H9 (cell line): ENCODE measurements at regions not wholly inside any gene's neighbourhood (a gene's known extent, or its start where the extent isn't known, plus 50 kb on each side); places are given as distances from the start of the nearest gene placed in this dataset.

Experiments used
- DNase-seq: peaks from one replicate; pipeline ENCODE4 v3.0.0-alpha.2; 2017
- H2AFZ ChIP-seq: one replicate; pipeline ENCODE4 v1.6.1; 2013; ENCODE audit warnings: mild to moderate bottlenecking, low read length, control low read depth, moderate library complexity
- H2AK5ac ChIP-seq: 2 replicates; pipeline ENCODE4 v1.6.1; 2013; ENCODE audit warnings: low read length, control low read depth, mixed read lengths; ENCODE audit not compliant: insufficient read length
- H2BK120ac ChIP-seq: one replicate; pipeline ENCODE4 v1.6.1; 2013; ENCODE audit warnings: low read depth, mild to moderate bottlenecking, low read length, control low read depth, inconsistent platforms; ENCODE audit not compliant: poor library complexity, severe bottlenecking
- H2BK12ac ChIP-seq: 2 replicates; pipeline ENCODE4 v1.6.1; 2013; ENCODE audit warnings: low read length, control low read depth, mixed read lengths, low read depth; ENCODE audit not compliant: insufficient read length
- H2BK15ac ChIP-seq: 2 replicates; pipeline ENCODE4 v1.6.1; 2013; ENCODE audit warnings: low read depth, low read length, control low read depth
- H2BK20ac ChIP-seq: one replicate; pipeline ENCODE4 v1.6.1; 2013; ENCODE audit warnings: low read depth, mild to moderate bottlenecking, low read length, control low read depth, inconsistent platforms; ENCODE audit not compliant: poor library complexity, severe bottlenecking
- H2BK5ac ChIP-seq: 2 replicates; pipeline ENCODE4 v1.6.1; 2013; ENCODE audit warnings: low read length, control low read depth, mixed read lengths; ENCODE audit not compliant: insufficient read length
- H3K14ac ChIP-seq: 2 replicates; pipeline ENCODE4 v1.6.1; 2013; ENCODE audit warnings: low read length, control low read depth; ENCODE audit not compliant: insufficient read depth
- H3K18ac ChIP-seq: 2 replicates; pipeline ENCODE4 v1.6.1; 2013; ENCODE audit warnings: low read depth, mild to moderate bottlenecking, mixed read lengths, low read length, control low read depth; ENCODE audit not compliant: insufficient read length
- H3K23ac ChIP-seq: 2 replicates; pipeline ENCODE4 v1.6.1; 2013; ENCODE audit warnings: low read length, control low read depth, mixed read lengths, low read depth; ENCODE audit not compliant: insufficient read length
- H3K23me2 ChIP-seq: 2 replicates; pipeline ENCODE4 v1.6.1; 2013; ENCODE audit warnings: low read depth, mild to moderate bottlenecking, mixed read lengths, low read length, control low read depth; ENCODE audit not compliant: insufficient read length, poor library complexity, severe bottlenecking
- H3K27ac ChIP-seq: 2 replicates; pipeline ENCODE4 v1.5.1; 2013; ENCODE audit warnings: low read length, control low read depth, mixed read lengths, low read depth; ENCODE audit not compliant: insufficient read length
- H3K27me3 ChIP-seq: 2 replicates; pipeline ENCODE4 v1.6.1; 2013; ENCODE audit warnings: low read length, control low read depth, inconsistent platforms; ENCODE audit not compliant: insufficient read depth
- H3K4ac ChIP-seq: 2 replicates; pipeline ENCODE4 v1.6.1; 2013; ENCODE audit warnings: low read depth, mild to moderate bottlenecking, control low read depth, inconsistent platforms, low read length, moderate library complexity
- H3K4me1 ChIP-seq: 2 replicates; pipeline ENCODE4 v1.6.1; 2013; ENCODE audit warnings: low read length, control low read depth, inconsistent platforms; ENCODE audit not compliant: insufficient read depth
- H3K4me2 ChIP-seq: 2 replicates; pipeline ENCODE4 v1.6.1; 2013; ENCODE audit warnings: low read length, control low read depth, mixed read lengths; ENCODE audit not compliant: insufficient read length, insufficient read depth
- H3K56ac ChIP-seq: 2 replicates; pipeline ENCODE4 v1.6.1; 2013; ENCODE audit warnings: low read depth, mild to moderate bottlenecking, mixed read lengths, low read length, control low read depth; ENCODE audit not compliant: insufficient read length
- H3K79me1 ChIP-seq: 2 replicates; pipeline ENCODE4 v1.6.1; 2013; ENCODE audit warnings: low read depth, mild to moderate bottlenecking, moderate library complexity, low read length, control low read depth, inconsistent platforms; ENCODE audit not compliant: insufficient read depth, poor library complexity, severe bottlenecking
- H3K79me2 ChIP-seq: 2 replicates; pipeline ENCODE4 v1.6.1; 2013; ENCODE audit warnings: low read length, control low read depth, inconsistent platforms; ENCODE audit not compliant: insufficient read depth
- H3K9ac ChIP-seq: 2 replicates; pipeline ENCODE4 v1.6.1; 2013; ENCODE audit warnings: low read length, control low read depth, mixed read lengths; ENCODE audit not compliant: insufficient read length; ENCODE audit errors: extremely low read depth
- H3K9me3 ChIP-seq: one replicate; pipeline ENCODE4 v1.6.1; 2013; ENCODE audit warnings: low read depth, low read length, inconsistent platforms; ENCODE audit not compliant: control insufficient read depth
- H3T11ph ChIP-seq: one replicate; pipeline ENCODE4 v1.6.1; 2013; ENCODE audit warnings: mild to moderate bottlenecking, low read length, control low read depth, inconsistent platforms
- H4K20me1 ChIP-seq: one replicate; pipeline ENCODE4 v1.6.1; 2013; ENCODE audit not compliant: control insufficient read depth, insufficient read length, insufficient read depth
- H4K5ac ChIP-seq: 2 replicates; pipeline ENCODE4 v1.6.1; 2013; ENCODE audit warnings: low read depth, mild to moderate bottlenecking, mixed read lengths, low read length, control low read depth; ENCODE audit not compliant: insufficient read length
- H4K8ac ChIP-seq: replicated peaks from 2 replicates; pipeline ENCODE4 v1.6.1; 2013; ENCODE audit warnings: low read length, control low read depth, mixed read lengths, low read depth; ENCODE audit not compliant: insufficient read length
- H4K91ac ChIP-seq: 2 replicates; pipeline ENCODE4 v1.6.1; 2013; ENCODE audit warnings: low read depth, mild to moderate bottlenecking, moderate library complexity, mixed read lengths, low read length, control low read depth; ENCODE audit not compliant: insufficient read length
- H3K27ac Mint-ChIP-seq, 3 experiments: 2 replicates in 2 of 3; 3 replicates in 1 of 3; pipeline ENCODE4 v1.8.0; 2020 to 2021; ENCODE audit warnings: mixed read lengths in 3 of 3, mild to moderate bottlenecking in 1 of 3, moderate library complexity in 1 of 3
- H3K27me3 Mint-ChIP-seq: 2 replicates; pipeline ENCODE4 v1.8.0; 2021; ENCODE audit warnings: low read depth, mild to moderate bottlenecking, moderate library complexity, mixed read lengths
- H3K36me3 Mint-ChIP-seq, 3 experiments: 2 replicates in 2 of 3; 3 replicates in 1 of 3; pipeline ENCODE4 v1.8.0; 2020 to 2021; ENCODE audit warnings: low read depth in 3 of 3, mixed read lengths in 3 of 3; ENCODE audit not compliant: insufficient read depth in 1 of 3
- H3K4me1 Mint-ChIP-seq, 2 experiments: 2 replicates each; pipeline ENCODE4 v1.8.0; 2020; ENCODE audit warnings: mixed read lengths in 2 of 2
- H3K4me3 Mint-ChIP-seq, 2 experiments: 2 replicates in 1 of 2; 3 replicates in 1 of 2; pipeline ENCODE4 v1.8.0; 2020 to 2021; ENCODE audit warnings: mild to moderate bottlenecking in 2 of 2, mixed read lengths in 2 of 2, moderate library complexity in 1 of 2
- H3K9me3 Mint-ChIP-seq, 2 experiments: 2 replicates in 1 of 2; 3 replicates in 1 of 2; pipeline ENCODE4 v1.8.0; 2020; ENCODE audit warnings: mild to moderate bottlenecking in 2 of 2, mixed read lengths in 2 of 2, moderate library complexity in 1 of 2
- CTCF ChIP-seq: fragments of 200-600 bp; sonication (generic); conservative IDR thresholded peaks from 3 replicates; pipeline ENCODE4 v1.8.0; 2021; ENCODE audit warnings: antibody characterized with exemption, mild to moderate bottlenecking
- WGBS: extraction: QIAGEN DNeasy Blood & Tissue Kit; methylation state at CpG from one replicate; pipeline ENCODE4 v1.1.7; 2013; ENCODE audit warnings: missing lambda C conversion rate, low lambda C conversion rate, mixed read lengths; ENCODE audit not compliant: insufficient read length; ENCODE audit errors: extremely low coverage; 5-methylcytosine and 5-hydroxymethylcytosine counted together

GRCh38 chr3:124075753-124076152 lies 83.8 kb upstream of the ROPN1 start:
- Histone ChIP-seq H2BK12ac (no peak overlapping the region), H2AK5ac (no peak overlapping the region), H3K14ac (no peak overlapping the region), H3K9ac (no peak overlapping the region), H3K23me2 (no peaks in the 10 kb centered on the region), H2BK120ac (no peak overlapping the region), H3K18ac (no peak overlapping the region), H2BK5ac (no peak overlapping the region), H4K5ac (no peak overlapping the region), H2BK15ac (no peak overlapping the region), H3K4me1 (no peaks in the 10 kb centered on the region), H4K91ac (no peak overlapping the region), H2AFZ (no peak overlapping the region), H3K56ac (no peak overlapping the region), H3K4me2 (no peak overlapping the region), H3T11ph (no peak overlapping the region), H3K27ac (no peak overlapping the region), H3K79me1 (no peaks in the 10 kb centered on the region), H3K4ac (no peak overlapping the region), H2BK20ac (no peak overlapping the region), H4K20me1 (no peaks in the 10 kb centered on the region), H4K8ac (no peak overlapping the region), H3K23ac (no peak overlapping the region), H3K27me3 (no peaks in the 10 kb centered on the region), H3K79me2 (no peaks in the 10 kb centered on the region), H3K9me3 (no peaks in the 10 kb centered on the region)
- Mint-ChIP-seq H3K27ac (peak overlapping the region in 1 of 3 experiments; percentile 50; a peak in 1 of 7 replicates), H3K4me3 (no peak overlapping the region), H3K36me3 (no peaks in the 10 kb centered on the region), H3K9me3 (no peaks in the 10 kb centered on the region), H3K4me1 (peaks cover 3 to 11% of the 10 kb centered on the region in 2 experiments; a peak in 3 of 4 replicates), H3K27me3 (no peaks in the 10 kb centered on the region)
- WGBS: no CpG with 5 or more reads among the region's 9 CpGs
- DNase-seq: no peak
- TF ChIP-seq CTCF: no peak
